GM19238 (cell line): ENCODE measurements at regions not wholly inside any gene's neighbourhood (a gene's known extent, or its start where the extent isn't known, plus 50 kb on each side); places are given as distances from the start of the nearest gene placed in this dataset.

ENCODE experiments used
- DNase-seq: peaks from one replicate; pipeline ENCODE4 v3.0.0; 2011; ENCODE audit warnings: low spot score; ENCODE audit not compliant: insufficient read length

DNA sequence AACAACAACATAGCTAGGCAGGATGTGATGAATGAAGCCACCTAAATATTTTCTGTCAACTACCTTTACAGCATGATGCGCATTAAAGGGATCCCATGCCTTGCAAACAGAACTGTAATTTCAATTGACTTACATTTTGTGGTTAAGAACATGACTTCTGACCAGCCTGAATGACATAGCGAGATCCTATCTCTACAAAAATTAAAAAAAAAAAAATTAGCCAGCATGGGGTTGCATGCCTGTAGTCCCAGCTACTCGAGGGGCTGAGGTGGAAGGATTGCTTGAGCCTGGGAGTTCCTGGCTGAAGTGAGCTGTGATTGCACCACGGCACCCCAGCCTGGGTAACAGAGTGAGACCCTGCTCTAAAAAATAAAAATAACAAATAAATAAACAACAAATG, 680.6 kb downstream of the IQCM start:
- no peak for DNase-seq

DNA sequence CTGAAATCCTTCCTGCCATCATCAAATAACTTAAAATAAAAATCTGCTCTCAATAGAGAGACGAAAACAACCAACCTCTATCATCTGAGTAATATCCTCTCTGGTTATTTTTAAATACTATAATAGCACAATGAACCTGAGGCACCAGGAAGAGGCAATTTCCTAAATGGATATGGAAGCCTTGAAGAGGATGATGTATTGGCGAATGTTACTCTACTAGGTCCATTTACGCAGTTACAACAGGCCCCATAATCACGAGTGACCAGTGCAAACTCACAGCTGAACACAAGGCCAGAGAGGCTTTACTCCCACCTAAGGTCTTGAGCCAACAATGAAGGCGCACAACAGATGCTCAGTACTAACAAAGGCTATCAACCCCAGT, 678.8 kb upstream of the NR3C2 start:
- no peak for DNase-seq

DNA sequence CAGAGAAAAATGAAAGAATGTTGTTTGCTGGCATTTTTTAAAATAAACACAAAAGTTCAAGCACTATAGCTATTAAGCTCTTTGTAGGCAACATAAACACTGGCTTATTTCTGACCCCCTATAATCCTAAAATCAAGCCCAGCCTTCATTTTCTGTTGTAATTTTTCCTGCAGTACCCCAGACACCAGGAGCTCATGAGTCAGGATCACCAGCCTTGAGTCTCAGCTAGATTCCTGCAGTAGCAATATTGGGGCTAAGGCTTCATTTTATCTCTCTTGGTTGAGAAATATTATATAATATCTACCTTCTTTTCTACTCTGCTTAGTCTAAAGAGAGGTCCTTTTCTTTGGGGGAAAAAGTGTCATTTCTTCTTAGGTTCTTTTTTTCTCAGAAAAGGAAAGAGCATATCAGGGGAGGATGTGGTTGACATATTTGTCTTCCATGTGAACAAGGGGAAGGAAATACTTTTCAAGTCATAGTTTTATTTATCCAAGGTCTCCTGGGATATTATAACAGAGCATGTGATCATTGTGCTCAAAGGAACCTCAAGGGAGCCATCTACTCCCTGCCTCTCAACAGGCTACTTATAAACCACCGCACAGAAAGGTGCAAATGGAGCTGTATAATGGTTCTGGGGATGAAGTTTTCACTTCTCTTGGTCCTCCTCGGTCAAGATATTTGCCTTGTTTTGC, 678.3 kb upstream of the NR3C2 start:
- DNase-seq, result no peak

DNA sequence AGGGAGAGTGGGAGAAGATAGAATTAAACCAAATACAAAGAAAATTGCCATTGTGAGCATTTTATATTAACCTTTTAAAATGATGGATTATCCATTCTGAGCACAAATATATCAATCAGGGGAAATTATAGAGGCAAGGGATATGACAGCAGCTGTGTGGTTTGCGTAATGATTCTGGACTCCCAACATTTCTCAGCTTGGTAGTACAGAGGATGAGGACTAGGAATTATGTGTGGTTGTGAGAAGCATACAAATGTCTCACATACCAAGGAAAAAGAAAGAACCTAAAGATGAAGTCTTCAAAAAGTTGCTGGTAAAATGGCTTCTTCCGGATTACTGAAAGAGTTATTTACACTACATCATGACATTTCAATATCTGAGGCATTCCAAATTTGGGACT, 674.6 kb upstream of the NR3C2 start:
- DNase-seq, result no peak

DNA sequence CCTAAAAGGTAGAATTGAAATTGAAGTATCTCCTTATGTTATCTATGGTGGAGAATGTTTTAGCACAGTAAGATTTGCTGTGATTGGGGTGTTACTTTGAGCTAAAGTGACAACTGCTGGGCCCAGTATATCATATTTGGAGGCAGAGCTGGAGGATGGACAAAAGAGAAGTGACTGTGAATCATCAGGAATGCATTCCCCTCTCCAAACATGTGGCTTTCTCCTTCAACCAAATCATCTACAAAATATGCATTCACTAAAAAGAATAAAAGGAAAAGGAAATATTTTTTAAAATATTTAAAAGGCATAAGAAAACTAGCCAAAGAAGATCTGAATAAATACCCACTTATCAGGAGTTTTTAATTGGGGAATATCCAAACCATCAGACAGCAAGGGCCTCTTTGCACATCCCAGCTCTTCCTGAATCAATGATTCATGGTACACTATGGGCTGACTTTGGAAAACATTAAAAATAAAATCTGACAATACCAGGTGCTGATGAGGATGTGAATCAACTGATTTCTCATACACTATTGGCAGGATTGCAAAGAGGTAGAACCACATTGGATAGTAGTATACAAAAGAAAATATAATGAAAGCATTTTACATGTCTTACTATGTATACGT, 671.7 kb upstream of the NR3C2 start:
- no peak for DNase-seq

DNA sequence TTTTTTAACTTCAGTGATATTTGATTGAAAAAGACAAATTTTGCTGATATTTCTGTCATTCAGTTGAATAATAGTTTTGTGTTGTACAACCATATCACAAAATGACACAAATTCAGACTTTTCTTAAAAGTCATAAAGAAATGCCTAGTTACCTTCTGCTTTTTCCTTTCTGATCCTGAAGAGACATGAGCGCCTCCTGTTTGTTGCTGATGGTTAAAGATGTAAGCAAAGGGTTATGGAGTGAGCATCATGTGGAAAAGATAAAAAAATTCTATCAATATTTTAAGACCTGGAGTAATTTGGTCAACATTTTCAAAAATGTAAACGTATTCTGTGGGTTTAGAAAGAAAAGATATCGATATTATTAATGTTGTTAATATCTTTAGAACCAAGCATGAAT, 669.9 kb upstream of the NR3C2 start:
- no peak for DNase-seq

DNA sequence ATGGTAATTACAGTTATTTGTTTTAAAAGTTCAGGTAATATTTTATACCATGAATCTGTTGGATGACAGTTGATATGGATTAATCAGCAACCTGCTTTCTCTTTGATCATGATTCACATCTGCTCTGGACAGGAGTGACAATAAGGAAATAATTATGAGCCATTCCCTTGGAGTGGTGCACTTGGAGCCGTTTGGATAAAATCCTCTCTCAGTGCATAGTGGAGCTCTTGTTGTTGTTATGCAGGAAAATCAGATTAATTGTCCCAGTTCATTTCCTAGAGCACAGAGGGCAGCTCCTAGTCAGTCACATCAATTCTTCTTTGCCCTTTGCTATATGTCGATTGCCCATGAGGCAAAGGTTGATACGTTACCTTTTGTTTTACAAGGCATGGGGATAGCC, 668.3 kb upstream of the NR3C2 start:
- no peak for DNase-seq

DNA sequence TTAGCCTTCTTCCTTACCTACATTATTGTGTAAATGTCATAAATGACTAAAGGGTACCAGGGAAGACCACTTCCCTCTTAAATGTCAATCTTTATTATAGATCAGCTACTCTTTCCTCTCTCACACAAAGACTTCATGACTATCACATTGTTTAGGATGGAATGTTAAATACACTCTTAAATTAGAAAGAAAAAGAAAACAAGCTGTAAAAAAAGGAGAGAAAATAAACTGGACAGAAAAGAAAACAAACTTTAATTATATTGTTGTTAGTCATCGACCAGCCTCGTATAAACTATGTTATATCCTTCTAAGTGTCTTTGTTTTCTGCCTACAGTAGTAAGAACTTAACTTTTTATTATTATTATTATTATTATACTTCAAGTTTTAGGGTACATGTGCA, 666.4 kb upstream of the NR3C2 start:
- no peak for DNase-seq

DNA sequence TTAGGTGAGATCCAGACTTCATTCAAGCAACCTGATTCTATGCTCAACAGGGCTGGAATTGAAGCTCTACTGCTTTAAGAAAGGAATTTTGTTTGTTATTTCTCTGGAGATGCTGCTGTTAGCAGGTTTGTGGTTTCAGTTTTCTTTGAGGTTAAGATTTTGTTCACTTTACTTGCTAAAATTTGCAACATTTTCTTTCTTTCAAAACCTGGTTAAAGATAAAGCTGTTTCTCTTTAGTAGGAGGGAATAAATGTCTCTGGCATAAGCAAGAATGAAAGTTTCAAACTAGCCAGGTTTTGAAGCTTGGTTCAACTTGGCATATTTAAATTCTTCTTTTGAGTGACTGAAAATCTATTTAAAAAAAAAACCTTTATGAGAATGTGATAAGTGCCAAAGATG, 660.6 kb upstream of the NR3C2 start:
- DNase-seq, result no peak

DNA sequence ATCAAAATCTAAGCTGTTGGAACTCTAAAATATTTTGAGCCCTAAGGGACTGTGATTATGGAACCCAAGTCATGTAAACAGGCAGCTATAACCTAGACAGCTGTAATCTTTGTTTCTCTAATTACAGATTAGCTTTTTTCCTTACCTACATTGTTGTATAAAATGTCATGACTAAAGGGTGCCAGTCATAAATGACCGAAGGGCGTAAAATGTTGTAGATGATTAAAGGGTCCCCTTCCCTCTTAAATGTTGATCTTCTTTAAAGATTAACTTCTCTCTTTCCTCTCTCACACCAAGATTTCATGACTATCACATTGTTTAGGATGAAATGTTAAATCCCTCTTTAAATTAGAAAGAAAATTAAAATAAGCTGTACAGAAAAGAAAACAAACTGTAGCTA, 659.4 kb upstream of the NR3C2 start:
- DNase-seq, result no peak

DNA sequence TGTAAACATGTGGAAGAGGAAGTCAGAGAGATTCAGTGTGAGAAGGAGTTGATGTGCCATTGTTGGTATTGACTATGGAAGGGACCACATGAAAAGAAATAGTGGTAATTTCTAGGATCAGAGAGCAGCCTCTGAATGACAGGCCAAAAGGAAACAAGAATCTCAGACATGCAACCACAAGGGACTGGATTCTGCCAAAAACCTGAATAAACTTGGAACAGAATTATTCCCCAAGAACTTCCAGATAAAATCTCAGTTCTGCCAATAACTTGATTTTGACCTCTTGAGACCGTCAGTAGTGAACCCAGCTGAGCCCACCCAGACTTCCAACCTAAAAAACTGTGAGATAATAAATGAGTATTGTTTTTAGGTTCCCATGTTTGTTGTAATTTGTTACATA, 653.6 kb upstream of the NR3C2 start:
- DNase-seq, result no peak

DNA sequence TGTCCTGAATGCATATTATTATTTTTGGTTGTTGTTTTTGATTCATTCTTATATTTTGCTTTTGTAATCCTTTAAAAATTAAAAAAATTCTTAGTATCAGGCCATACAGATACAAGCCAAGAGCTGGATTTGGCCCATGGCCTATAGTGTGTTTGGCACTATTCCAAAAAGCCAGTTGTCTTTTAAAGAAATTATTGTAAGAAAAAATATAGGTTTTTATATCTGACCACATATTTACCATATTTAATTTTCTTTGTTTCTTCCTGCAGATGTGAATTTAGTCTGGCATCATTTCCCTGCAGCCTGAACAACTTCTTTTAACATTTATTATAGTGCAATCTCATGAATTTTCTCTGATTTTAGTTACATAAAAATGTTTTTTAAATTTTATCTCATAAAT, 652.8 kb upstream of the NR3C2 start:
- no peak for DNase-seq

DNA sequence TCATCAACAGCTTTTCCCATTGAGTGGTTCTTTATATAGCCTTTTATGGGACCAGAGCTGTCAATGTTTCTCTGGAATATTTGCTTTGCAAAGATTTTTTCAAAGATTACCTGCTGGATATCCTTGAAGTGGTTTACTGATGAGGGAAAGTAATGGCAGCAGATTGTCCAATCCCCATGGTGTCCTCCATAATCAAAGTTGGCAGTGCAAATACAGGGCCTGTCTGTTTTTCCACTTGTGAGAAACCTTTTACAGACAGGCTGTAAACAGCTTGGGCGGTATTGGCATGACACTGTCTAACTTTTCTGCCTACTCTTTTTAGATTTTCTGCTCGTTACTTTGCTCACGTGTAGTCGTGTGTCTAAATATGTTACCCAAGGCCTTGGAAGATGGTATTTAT, 641.9 kb upstream of the NR3C2 start:
- no peak for DNase-seq

DNA sequence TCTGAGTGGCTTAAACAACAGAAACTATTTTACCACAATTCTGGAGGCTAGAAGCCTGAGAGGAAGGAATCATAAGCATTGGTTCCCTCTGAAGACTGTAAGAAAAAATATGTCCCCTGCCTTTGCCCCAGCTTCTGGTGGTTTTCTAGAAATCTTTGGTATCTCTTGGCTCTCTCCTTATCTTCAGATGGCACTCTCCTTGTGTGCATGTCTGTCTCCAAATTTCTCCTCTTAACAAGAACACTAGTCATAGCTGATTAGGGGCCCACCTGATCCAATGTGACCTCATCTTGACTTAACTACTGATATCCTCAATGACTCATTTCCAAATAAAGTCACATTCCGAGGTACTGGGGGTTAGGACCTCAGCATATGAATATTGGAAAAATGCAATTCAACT, 635.0 kb upstream of the NR3C2 start:
- no peak for DNase-seq

DNA sequence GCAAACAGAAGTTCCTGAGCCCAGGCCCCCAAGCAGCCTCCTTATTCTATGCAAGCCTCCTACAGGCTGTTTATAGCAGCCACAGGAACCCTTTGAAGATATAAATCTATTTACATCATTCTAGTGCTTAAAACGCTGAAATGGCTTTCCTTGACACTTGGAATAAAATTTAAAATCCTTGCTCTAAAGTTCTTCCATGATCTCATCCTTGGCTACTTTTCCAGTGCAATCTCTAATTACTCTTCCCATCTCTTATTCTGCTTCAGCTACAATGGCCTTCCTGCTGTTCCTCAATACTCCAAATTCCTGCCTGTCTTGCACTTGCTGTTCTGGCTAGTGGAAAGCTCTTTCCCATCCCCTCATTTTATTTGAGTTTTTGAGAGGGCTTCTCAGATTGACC, 634.2 kb upstream of the NR3C2 start:
- no peak for DNase-seq

DNA sequence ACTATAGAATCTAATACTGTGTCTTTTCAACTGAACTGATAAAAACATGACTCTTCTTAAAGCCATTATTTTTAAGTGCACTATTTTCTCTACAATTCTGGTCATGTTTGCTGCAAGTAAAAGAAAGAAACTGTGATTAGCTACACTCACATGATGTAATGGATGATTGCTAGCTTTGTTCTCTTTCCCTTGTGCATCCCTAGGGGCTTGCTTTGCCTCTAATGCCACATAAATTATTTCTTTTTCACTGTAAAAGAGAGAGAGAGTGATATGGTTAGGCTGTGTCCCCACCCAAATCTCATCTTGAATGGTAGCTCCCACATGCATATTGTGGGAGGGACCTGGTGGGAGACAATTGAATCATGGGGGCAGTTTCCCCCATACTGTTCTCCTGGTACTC, 630.2 kb upstream of the NR3C2 start:
- no peak for DNase-seq

DNA sequence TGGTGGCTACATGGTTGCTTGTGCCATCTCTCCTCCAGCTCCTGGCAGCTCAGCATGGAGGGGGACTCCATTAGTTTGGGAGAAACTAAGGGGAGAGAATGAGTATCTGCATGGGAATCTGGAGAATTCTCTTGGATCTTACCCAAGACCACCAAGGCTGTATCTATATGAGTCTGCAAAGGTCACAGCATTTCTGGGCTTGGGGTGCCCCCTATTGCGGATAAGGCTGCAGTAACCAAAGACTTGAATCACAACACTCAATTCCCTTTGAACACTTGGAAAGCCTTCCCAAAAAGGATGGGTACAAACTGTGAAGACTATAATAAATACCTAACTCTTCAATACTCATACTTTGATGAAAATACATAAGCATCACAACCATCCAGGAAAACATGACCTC, 623.5 kb upstream of the NR3C2 start:
- no peak for DNase-seq

DNA sequence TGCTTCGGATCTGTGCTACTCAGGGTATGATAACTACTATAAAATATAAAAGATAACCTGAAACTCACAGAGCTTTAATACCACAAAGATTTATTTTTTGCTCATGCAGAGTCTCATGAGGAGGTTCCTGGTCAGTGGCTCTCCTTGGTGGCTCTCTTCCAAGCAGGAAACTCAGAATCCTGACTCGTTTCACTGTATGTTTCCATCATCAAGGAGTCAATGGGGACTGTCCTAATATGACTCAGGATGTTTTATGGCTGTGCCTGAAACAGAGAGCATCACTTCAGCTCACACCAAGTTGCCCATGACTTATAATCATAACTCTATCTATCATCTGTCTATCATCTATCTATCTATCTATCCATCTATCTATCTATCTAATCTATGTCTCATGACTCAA, 620.8 kb upstream of the NR3C2 start:
- DNase-seq, result no peak

DNA sequence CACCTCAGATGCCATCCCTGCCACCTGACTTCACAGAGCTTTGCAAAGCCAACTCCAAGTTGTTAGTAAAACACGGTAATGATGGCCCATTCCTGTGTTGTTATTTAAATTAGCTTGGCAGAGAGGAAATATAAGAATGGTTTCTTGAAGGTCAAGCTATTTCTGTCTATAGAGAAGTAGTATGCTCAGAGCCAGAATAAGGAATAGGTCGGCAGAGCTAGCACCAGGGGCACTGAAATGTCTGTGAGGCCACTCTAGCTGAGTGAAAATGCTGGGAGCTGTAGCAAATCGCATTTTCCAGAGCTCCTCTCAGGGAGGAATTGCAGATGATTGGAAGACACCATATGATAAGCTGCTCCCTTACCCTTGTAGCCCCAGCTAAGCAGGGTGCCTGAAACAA, 615.4 kb upstream of the NR3C2 start:
- DNase-seq, result no peak

DNA sequence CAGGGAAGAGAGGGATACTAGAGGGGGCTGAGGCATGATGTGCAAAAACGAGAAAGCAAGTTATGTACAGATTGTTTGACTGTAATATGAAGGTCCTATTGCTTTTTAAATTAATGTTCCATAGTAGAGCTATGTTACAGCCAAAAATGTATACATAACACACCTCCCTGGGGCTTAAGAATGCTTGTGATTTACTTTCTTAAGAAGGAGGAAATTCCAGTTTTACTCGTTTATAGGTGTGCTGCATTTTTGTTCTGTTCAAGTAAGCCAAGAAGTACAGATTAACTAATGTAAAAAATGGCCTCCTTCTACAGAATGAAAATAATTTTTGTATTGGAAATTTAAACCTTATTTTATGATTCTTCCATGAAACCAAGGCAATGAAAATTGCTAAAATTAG, 614.4 kb upstream of the NR3C2 start:
- no peak for DNase-seq

DNA sequence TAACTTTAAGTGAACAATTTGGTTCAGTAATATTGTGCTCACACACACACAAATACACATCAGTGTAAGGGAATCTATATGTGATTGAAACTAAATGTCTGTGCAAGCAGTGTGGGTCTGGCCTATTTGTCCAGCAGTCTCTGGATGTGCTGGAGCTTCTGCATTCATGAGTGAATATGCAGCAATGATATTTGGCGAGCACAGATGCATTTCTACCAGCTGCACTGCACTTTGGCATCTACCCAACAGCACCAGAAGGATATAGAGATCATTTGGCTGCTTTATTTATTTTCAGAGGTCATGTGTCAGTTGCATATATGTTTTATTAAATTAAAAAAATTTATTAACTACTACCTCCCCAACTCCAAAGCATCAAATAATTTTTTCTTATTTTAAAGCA, 613.4 kb upstream of the NR3C2 start:
- DNase-seq, result no peak

DNA sequence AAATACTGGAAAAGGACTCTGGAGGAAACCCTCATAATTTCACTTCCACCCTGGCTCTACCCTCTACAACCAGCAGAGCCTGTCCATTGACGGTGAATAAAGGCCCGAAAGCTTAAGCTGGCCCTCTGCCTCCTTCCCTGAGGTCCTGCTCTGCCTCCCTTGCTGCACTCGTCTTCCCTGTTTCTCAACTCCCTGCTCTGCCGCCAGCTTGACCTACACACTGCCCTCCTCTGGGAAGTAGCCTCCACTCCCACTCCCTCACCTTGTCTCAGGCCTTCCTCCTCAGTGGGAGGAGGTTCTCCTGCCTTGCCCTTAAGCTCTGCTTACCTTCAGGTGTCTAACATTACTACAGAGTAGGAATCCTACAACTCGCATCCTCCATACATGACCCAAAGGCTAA, 608.6 kb upstream of the NR3C2 start:
- DNase-seq, result no peak

DNA sequence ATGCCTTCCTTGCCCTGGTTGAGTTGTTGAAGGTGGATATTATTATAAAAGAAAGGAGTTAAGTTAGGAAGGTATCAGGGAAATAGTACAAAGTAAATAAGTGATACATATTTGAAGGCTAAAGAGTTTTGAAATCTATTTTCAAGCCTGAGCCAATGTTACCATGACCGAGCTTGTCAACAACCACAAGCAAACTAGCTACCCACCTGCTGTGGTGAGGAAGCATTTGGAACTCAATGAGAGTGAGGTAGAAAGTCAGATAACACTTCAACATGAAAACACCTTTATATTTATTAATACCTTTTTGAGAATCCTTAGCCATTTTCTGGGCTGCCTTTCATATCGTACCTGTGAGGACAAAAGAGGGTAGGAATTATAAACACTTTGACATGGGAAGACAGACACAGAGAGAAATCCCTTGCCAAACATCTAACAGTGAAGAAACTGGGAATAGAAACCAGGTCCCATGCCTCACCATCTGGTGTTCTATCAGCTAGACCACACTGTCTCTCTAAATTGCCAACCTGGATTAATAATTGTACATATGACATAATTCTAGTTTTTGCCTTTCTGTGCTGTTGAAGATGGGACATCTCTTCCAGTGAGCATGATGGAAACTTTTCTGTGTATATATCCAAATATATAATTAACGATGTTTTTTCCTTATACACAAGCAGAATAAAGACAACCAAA, 606.4 kb upstream of the NR3C2 start:
- no peak for DNase-seq
